Left forelimb (tissue), 1 donor: ENCODE measurements at regions not wholly inside any gene's neighbourhood (a gene's known extent, or its start where the extent isn't known, plus 50 kb on each side); places are given as distances from the start of the nearest gene placed in this dataset.
A peak's percentile ranks its signal among the peaks of the same experiment; 100 is the strongest.
"Not testable (repeated sequence)": the region's sequence is repeated elsewhere in the genome, so short reads cannot be mapped to it uniquely, and the experiment has no call there.

ENCODE experiments used
- DNase-seq: peaks from one replicate; pipeline ENCODE4 v3.0.0-alpha.2; 2018; ENCODE audit warnings: low spot score

- no peak for DNase-seq
These were observed 283.5 kb downstream of the C16orf95 start for GRCh38 chr16:87033541-87034300.

- DNase-seq: no peak
These were observed 282.9 kb downstream of the C16orf95 start for GRCh38 chr16:87034317-87034716.

- DNase-seq: no peak
These were observed 282.1 kb downstream of the C16orf95 start for GRCh38 chr16:87035053-87035452.

- DNase-seq: no peak
These were observed 280.2 kb downstream of the C16orf95 start for GRCh38 chr16:87037012-87037411.

GRCh38 chr16:87038528-87038927, 278.7 kb downstream of the C16orf95 start:
- DNase-seq: not testable (repeated sequence)

- no peak for DNase-seq
These were observed 276.7 kb downstream of the C16orf95 start for GRCh38 chr16:87040169-87041117.

- DNase-seq: no peak
These were observed 275.9 kb downstream of the C16orf95 start for GRCh38 chr16:87041286-87041685.

GRCh38 chr16:87042551-87043230, 274.5 kb downstream of the C16orf95 start:
- DNase-seq: no peak

- no peak for DNase-seq
These were observed 273.8 kb downstream of the C16orf95 start for GRCh38 chr16:87043231-87044031.

GRCh38 chr16:87044032-87044382, 273.2 kb downstream of the C16orf95 start:
- DNase-seq: no peak

- no peak for DNase-seq
These were observed 272.4 kb downstream of the C16orf95 start for GRCh38 chr16:87044829-87045228.

- no peak for DNase-seq
These were observed 271.6 kb downstream of the C16orf95 start for GRCh38 chr16:87045466-87046216.

- no peak for DNase-seq
These were observed 271.0 kb downstream of the C16orf95 start for GRCh38 chr16:87046235-87046634.

- peak; percentile 56 for DNase-seq
These were observed 269.8 kb downstream of the C16orf95 start for GRCh38 chr16:87047221-87048037.

- no peak for DNase-seq
These were observed 269.0 kb downstream of the C16orf95 start for GRCh38 chr16:87048038-87048729.

GRCh38 chr16:87048730-87049115, 268.5 kb downstream of the C16orf95 start:
- no peak for DNase-seq

- not testable (repeated sequence) for DNase-seq
These were observed 268.0 kb downstream of the C16orf95 start for GRCh38 chr16:87049216-87049615.

- peak; percentile 48 for DNase-seq
These were observed 267.1 kb downstream of the C16orf95 start for GRCh38 chr16:87050142-87050541.
